C4-2B (cell line): ENCODE measurements at regions not wholly inside any gene's neighbourhood (a gene's known extent, or its start where the extent isn't known, plus 50 kb on each side); places are given as distances from the start of the nearest gene placed in this dataset.

ENCODE experiments used
- ZFX ChIP-seq: fragments of 450-650 bp; IDR thresholded peaks from 2 replicates; pipeline ENCODE4 v1.6.1; 2017
- TF ChIP-seq, protein P1 (sequence below): fragments of 450-650 bp; conservative IDR thresholded peaks from 2 replicates; pipeline ENCODE4 v1.5.1; 2017; ENCODE audit warnings: mild to moderate bottlenecking

DNA sequence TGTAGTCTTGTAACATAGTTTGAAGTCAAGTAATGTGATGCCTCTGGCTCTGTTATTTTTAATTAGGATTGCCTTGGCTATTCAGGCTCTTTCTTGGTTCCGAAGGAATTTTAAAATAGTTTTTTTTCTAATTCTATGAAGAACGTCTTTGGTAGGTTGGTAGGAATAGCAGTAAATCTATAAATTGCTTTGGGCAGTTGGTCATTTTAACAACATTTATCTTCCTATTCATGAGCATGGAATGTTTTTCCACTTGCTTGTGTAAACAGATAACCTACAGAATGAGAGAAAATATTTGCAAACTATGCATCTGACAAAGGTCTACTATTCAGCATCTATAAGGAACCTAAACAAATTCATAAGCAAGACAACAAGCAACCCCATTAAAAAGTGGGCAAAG, 173.2 kb upstream of the TRPC7 start:
- TF ChIP-seq, protein P1, sequence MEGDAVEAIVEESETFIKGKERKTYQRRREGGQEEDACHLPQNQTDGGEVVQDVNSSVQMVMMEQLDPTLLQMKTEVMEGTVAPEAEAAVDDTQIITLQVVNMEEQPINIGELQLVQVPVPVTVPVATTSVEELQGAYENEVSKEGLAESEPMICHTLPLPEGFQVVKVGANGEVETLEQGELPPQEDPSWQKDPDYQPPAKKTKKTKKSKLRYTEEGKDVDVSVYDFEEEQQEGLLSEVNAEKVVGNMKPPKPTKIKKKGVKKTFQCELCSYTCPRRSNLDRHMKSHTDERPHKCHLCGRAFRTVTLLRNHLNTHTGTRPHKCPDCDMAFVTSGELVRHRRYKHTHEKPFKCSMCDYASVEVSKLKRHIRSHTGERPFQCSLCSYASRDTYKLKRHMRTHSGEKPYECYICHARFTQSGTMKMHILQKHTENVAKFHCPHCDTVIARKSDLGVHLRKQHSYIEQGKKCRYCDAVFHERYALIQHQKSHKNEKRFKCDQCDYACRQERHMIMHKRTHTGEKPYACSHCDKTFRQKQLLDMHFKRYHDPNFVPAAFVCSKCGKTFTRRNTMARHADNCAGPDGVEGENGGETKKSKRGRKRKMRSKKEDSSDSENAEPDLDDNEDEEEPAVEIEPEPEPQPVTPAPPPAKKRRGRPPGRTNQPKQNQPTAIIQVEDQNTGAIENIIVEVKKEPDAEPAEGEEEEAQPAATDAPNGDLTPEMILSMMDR = no peak
- TF ChIP-seq ZFX = no peak
